Esophagus squamous epithelium (tissue), 5 donors: ENCODE measurements at regions not wholly inside any gene's neighbourhood (a gene's known extent, or its start where the extent isn't known, plus 50 kb on each side); places are given as distances from the start of the nearest gene placed in this dataset.

Experiments
- DNase-seq: peaks from one replicate; lab custom pipeline; 2025; lab: John Stamatoyannopoulos, UW
- H3K27ac ChIP-seq, 4 donors: fragments of 200-600 bp; sonication (generic); one replicate each; pipeline ENCODE4 v1.5.1; 2016 to 2019; ENCODE audit warnings: mild to moderate bottlenecking in 1 of 4
- H3K27me3 ChIP-seq, 4 donors: fragments of 200-600 bp; sonication (generic); 1 replicate in 3 of 4; 2 replicates in 1 of 4; pipeline versions ENCODE4 v1.5.1 to v1.6.0; 2017 to 2021; ENCODE audit warnings: antibody characterized with exemption in 1 of 4
- H3K36me3 ChIP-seq, 3 donors: fragments of 200-600 bp; sonication (generic); one replicate each; pipeline ENCODE4 v1.5.1; 2016 to 2019
- H3K4me1 ChIP-seq, 3 donors: fragments of 200-600 bp; sonication (generic); one replicate each; pipeline ENCODE4 v1.5.1; 2017 to 2019
- H3K4me3 ChIP-seq, 4 donors: fragments of 200-600 bp; sonication (generic); 1 replicate in 3 of 4; 2 replicates in 1 of 4; pipeline ENCODE4 v1.5.1; 2016 to 2019; ENCODE audit warnings: mild to moderate bottlenecking in 2 of 4, moderate library complexity in 1 of 4
- H3K9me3 ChIP-seq, 3 donors: fragments of 200-600 bp; sonication (generic); one replicate each; pipeline ENCODE4 v1.5.1; 2016 to 2019
- POLR2A ChIP-seq, 4 donors: fragments of 450-650 bp; IDR thresholded peaks; one replicate each; pipeline ENCODE4 v1.6.1; 2017; ENCODE audit warnings: antibody characterized with exemption in 4 of 4, mild to moderate bottlenecking in 4 of 4, moderate library complexity in 3 of 4
- WGBS, 2 donors: methylation state at CpG; one replicate each; pipeline ENCODE4 v1.1.5; 2018; 5-methylcytosine and 5-hydroxymethylcytosine counted together
- intact Hi-C: fragments of 100-400 bp; cut with DNase I; formaldehyde crosslinking; loops from one replicate; pipeline ENCODE4 v1.15.0; 2022
- TF ChIP-seq, protein P1 (sequence below), 6 experiments: fragments of 450-650 bp in 4 of 6; fragments of 200-600 bp in 2 of 6; sonication (generic) in 2 of 6; IDR thresholded peaks; one replicate each; pipeline ENCODE4 v1.5.1; 2016 to 2019; ENCODE audit warnings: antibody characterized with exemption in 6 of 6, mild to moderate bottlenecking in 4 of 6, moderate library complexity in 4 of 6
- donor health status: DM: yes; HTN: yes; CAD: no.

DNA sequence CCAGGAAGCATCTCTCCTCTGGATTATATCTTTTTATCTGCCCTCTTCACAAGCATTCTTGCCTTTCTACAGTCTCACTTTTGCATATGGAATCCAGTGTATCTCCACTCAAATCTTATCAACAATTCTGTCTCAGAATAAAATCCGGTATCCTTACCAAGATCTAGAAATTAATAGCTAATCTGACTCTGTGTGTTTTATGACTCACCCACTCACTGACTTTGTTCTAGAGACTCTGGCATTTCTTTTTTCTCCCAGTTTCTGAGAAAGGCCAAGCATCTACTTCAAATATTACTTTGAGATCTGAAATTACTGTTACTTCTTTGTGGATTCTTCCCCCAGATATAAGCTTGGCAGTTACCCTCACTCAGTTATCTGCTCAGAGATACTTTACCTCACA, 913.5 kb upstream of the ATXN8OS start:
- Histone ChIP-seq H3K9me3 (no peaks in the 10 kb centered on the region), H3K4me3 (no peak overlapping the region), H3K27ac (no peak overlapping the region), H3K4me1 (no peaks in the 10 kb centered on the region), H3K27me3 (no peaks in the 10 kb centered on the region), H3K36me3 (no peaks in the 10 kb centered on the region)
- intact Hi-C loops: no loop called here
- TF ChIP-seq, protein P1, sequence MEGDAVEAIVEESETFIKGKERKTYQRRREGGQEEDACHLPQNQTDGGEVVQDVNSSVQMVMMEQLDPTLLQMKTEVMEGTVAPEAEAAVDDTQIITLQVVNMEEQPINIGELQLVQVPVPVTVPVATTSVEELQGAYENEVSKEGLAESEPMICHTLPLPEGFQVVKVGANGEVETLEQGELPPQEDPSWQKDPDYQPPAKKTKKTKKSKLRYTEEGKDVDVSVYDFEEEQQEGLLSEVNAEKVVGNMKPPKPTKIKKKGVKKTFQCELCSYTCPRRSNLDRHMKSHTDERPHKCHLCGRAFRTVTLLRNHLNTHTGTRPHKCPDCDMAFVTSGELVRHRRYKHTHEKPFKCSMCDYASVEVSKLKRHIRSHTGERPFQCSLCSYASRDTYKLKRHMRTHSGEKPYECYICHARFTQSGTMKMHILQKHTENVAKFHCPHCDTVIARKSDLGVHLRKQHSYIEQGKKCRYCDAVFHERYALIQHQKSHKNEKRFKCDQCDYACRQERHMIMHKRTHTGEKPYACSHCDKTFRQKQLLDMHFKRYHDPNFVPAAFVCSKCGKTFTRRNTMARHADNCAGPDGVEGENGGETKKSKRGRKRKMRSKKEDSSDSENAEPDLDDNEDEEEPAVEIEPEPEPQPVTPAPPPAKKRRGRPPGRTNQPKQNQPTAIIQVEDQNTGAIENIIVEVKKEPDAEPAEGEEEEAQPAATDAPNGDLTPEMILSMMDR (IDR thresholded peaks at IDR 0.05): no peak
- no peak for TF ChIP-seq POLR2A (IDR thresholded peaks at IDR 0.05)
- 54 to 85% methylated on average over 1 of the region's 1 CpG for WGBS, 2 donors
- DNase-seq: no peak

DNA sequence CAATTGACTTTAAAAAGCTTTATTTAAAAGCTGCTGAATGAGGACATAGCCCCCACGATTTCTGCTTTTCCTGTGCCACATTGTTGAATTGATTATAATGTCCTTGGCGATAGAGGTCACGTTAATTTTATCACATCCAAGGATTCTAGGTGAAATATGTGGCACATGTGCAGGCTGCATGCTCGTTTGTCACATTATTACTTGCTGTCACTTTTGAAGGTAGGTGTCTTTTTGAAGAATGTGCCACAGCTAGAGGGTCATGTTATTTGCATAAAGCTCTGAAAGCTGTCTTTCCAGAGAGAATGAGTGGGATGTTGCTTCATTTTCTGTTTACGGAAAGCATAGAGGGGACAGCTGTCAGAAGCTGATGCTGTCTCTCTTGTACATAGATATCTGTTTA, 927.6 kb upstream of the ATXN8OS start:
- peaks cover 0 to 5% (median 0%) of the 10 kb centered on the region in 3 donors for H3K9me3 ChIP-seq
- H3K4me3 ChIP-seq: no peak overlapping the region
- TF ChIP-seq POLR2A (IDR thresholded peaks at IDR 0.05): no peak
- TF ChIP-seq, protein P1 (IDR thresholded peaks at IDR 0.05): no peak
- intact Hi-C loops: no loop called here
- no peak for DNase-seq
- H3K27ac ChIP-seq: no peak overlapping the region
- 57 to 66% methylated on average over 5 of the region's 5 CpGs for WGBS, 2 donors
- no peaks in the 10 kb centered on the region for H3K4me1 ChIP-seq
- H3K27me3 ChIP-seq: no peaks in the 10 kb centered on the region
- H3K36me3 ChIP-seq: no peaks in the 10 kb centered on the region

DNA sequence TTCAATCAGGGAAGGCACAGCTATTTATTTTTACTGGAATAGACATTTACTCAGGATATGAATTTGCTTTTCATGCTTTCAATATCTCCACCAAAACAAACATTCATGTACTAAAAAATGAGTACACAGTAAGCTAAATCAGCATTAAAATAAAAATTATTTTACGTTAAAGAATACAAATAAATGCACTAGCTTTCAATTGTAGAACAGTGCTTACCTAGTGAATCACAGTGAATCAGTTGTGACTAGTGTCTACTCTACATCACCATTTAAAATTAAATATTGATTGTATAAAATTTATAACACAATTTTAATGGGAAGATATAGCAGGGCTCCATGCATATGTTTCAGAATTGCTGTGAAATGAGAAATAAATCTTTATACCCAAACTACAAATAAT, 929.6 kb upstream of the ATXN8OS start:
- intact Hi-C loops: no loop called here
- TF ChIP-seq, protein P1 (IDR thresholded peaks at IDR 0.05): no peak
- no peak for TF ChIP-seq POLR2A (IDR thresholded peaks at IDR 0.05)
- WGBS, 2 donors: 58% methylated on average over 1 of the region's 1 CpG

DNA sequence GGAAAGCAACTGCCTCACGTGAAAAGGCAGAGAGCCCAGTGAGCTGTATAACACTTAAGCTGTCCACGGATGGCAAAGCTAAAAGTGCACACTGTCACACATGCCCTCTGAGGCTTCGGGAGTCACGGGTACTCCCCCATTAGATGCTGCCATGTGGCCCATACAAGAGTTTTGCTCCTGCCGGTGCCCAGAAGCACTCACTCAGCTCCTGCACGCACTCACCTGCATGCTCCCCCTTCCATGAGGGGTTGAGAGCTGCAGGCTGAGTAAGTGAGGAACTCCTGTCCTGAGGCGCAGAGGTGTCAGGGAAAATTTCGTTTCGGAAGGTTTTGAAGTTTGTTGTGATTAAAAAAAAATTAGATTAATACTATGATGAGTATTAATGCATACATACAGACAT, 939.2 kb upstream of the ATXN8OS start:
- intact Hi-C loops: no loop called here

More for the DNA sequence above, 929.6 kb upstream of the ATXN8OS start:
- Histone ChIP-seq H3K27me3 (no peaks in the 10 kb centered on the region), H3K4me1 (no peaks in the 10 kb centered on the region), H3K36me3 (no peaks in the 10 kb centered on the region), H3K4me3 (no peak overlapping the region), H3K9me3 (no peaks in the 10 kb centered on the region), H3K27ac (no peak overlapping the region)
- DNase-seq: no peak

DNA sequence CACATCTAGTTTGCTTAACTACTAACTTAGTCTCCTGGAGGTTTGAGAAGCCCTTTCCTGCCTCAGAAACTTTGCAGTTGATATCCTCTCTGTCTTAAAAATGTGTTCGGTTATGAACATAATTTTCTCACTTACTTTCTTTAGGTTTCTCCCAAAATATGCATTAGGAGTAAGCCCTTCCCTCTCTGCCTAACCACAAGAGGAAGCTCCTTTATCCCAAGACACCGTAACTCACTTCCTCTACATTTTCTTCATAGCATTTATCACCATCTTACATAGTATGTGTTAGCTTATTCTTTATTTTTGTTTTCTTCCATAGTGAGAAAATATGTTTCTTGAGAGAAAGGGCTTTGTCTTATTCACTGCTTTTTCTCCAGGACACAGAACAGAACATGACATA, 952.5 kb upstream of the ATXN8OS start:
- TF ChIP-seq, protein P1 (IDR thresholded peaks at IDR 0.05): no peak
- no peak for TF ChIP-seq POLR2A (IDR thresholded peaks at IDR 0.05)
- no peaks in the 10 kb centered on the region for H3K27me3 ChIP-seq
- no peaks in the 10 kb centered on the region for H3K9me3 ChIP-seq
- no peak overlapping the region for H3K4me3 ChIP-seq
- no peak for DNase-seq
- H3K27ac ChIP-seq: no peak overlapping the region
- no peaks in the 10 kb centered on the region for H3K4me1 ChIP-seq
- WGBS, 2 donors: 44 to 59% methylated on average over 2 of the region's 2 CpGs
- no peaks in the 10 kb centered on the region for H3K36me3 ChIP-seq
- intact Hi-C loops: no loop called here

More for the DNA sequence above, 939.2 kb upstream of the ATXN8OS start:
- Histone ChIP-seq H3K9me3 (peaks cover 0 to 8% (median 0%) of the 10 kb centered on the region in 3 donors), H3K4me1 (no peaks in the 10 kb centered on the region), H3K27me3 (no peaks in the 10 kb centered on the region), H3K4me3 (no peak overlapping the region), H3K27ac (no peak overlapping the region), H3K36me3 (no peaks in the 10 kb centered on the region)
- no peak for TF ChIP-seq POLR2A (IDR thresholded peaks at IDR 0.05)
- TF ChIP-seq, protein P1 (IDR thresholded peaks at IDR 0.05): no peak
- WGBS, 2 donors: 88 to 90% methylated on average over 3 to 7 of the region's 9 CpGs
- no peak for DNase-seq
